ENCODE measurements at regions not wholly inside any gene's neighbourhood (a gene's known extent, or its start where the extent isn't known, plus 50 kb on each side); places are given as distances from the start of the nearest gene placed in this dataset.

- peak overlapping the region; percentile 50 for H3K27ac ChIP-seq (ENCODE audit: low read depth, low read length)
- H3K79me2 ChIP-seq (ENCODE audit: control insufficient read depth, insufficient read depth, low read length, unreplicated experiment) = no peaks in the 10 kb centered on the region
- no peaks in the 10 kb centered on the region for H3K27me3 ChIP-seq (ENCODE audit: insufficient read depth, low read length)
- H3K4me1 ChIP-seq (ENCODE audit: control insufficient read depth, insufficient read depth, low read length, unreplicated experiment) = peaks cover 16% of the 10 kb centered on the region
- H2AFZ ChIP-seq (ENCODE audit: low read length, unreplicated experiment) = peak overlapping the region; percentile 79
- no peak overlapping the region for H3K4me3 ChIP-seq (ENCODE audit: low read depth, low read length)
- H3K36me3 ChIP-seq (ENCODE audit: insufficient read depth, low read length) = no peaks in the 10 kb centered on the region
Measured at GRCh38 chr13:47484548-47484947, 516.5 kb downstream of the SUCLA2 start.

DNA sequence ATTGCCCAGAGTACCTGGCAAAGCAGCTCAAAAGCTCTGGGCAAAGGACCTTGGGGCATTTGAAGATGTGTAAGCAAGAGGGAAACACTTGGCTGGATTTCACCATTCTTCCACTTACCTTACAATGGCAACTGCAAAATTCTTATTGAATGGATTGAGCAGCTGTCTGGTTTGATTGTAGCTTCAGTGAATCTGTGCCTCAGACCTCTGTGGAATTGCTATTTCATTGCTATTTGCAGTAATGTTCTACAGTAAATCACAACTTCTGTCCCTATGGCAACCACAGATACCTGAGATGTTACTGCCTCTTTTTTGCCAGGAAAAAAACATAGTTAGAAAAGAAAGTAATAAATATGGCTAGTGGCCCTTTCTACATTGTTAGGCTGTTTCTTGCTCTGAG, 519.5 kb downstream of the SUCLA2 start:
- H3K27ac ChIP-seq (ENCODE audit: low read depth, low read length) = no peak overlapping the region
- no peaks in the 10 kb centered on the region for H3K79me2 ChIP-seq (ENCODE audit: control insufficient read depth, insufficient read depth, low read length, unreplicated experiment)
- peaks cover 27% of the 10 kb centered on the region for H3K4me1 ChIP-seq (ENCODE audit: control insufficient read depth, insufficient read depth, low read length, unreplicated experiment)
- H3K27me3 ChIP-seq (ENCODE audit: insufficient read depth, low read length) = no peaks in the 10 kb centered on the region
- no peak overlapping the region for H2AFZ ChIP-seq (ENCODE audit: low read length, unreplicated experiment)
- no peaks in the 10 kb centered on the region for H3K36me3 ChIP-seq (ENCODE audit: insufficient read depth, low read length)
- H3K4me3 ChIP-seq (ENCODE audit: low read depth, low read length) = no peak overlapping the region

- Histone ChIP-seq H3K36me3 (ENCODE audit: insufficient read depth, low read length) (no peaks in the 10 kb centered on the region), H3K4me3 (ENCODE audit: low read depth, low read length) (no peak overlapping the region), H3K27me3 (ENCODE audit: insufficient read depth, low read length) (no peaks in the 10 kb centered on the region), H2AFZ (ENCODE audit: low read length, unreplicated experiment) (no peak overlapping the region), H3K4me1 (ENCODE audit: control insufficient read depth, insufficient read depth, low read length, unreplicated experiment) (peaks cover 27% of the 10 kb centered on the region), H3K79me2 (ENCODE audit: control insufficient read depth, insufficient read depth, low read length, unreplicated experiment) (no peaks in the 10 kb centered on the region), H3K27ac (ENCODE audit: low read depth, low read length) (no peak overlapping the region)
Measured at GRCh38 chr13:47480951-47481350, 520.1 kb downstream of the SUCLA2 start.

- no peaks in the 10 kb centered on the region for H3K36me3 ChIP-seq (ENCODE audit: insufficient read depth, low read length)
- H3K79me2 ChIP-seq (ENCODE audit: control insufficient read depth, insufficient read depth, low read length, unreplicated experiment) = no peaks in the 10 kb centered on the region
- H3K4me1 ChIP-seq (ENCODE audit: control insufficient read depth, insufficient read depth, low read length, unreplicated experiment) = peaks cover 26% of the 10 kb centered on the region
- no peak overlapping the region for H3K4me3 ChIP-seq (ENCODE audit: low read depth, low read length)
- no peaks in the 10 kb centered on the region for H3K27me3 ChIP-seq (ENCODE audit: insufficient read depth, low read length)
- peak overlapping the region; percentile 4 for H2AFZ ChIP-seq (ENCODE audit: low read length, unreplicated experiment)
- peak overlapping the region; percentile 74 for H3K27ac ChIP-seq (ENCODE audit: low read depth, low read length)
Measured at GRCh38 chr13:47480121-47480520, 521.0 kb downstream of the SUCLA2 start.

GRCh38 chr13:47478985-47479384, 522.1 kb downstream of the SUCLA2 start:
- no peaks in the 10 kb centered on the region for H3K79me2 ChIP-seq (ENCODE audit: control insufficient read depth, insufficient read depth, low read length, unreplicated experiment)

DNA sequence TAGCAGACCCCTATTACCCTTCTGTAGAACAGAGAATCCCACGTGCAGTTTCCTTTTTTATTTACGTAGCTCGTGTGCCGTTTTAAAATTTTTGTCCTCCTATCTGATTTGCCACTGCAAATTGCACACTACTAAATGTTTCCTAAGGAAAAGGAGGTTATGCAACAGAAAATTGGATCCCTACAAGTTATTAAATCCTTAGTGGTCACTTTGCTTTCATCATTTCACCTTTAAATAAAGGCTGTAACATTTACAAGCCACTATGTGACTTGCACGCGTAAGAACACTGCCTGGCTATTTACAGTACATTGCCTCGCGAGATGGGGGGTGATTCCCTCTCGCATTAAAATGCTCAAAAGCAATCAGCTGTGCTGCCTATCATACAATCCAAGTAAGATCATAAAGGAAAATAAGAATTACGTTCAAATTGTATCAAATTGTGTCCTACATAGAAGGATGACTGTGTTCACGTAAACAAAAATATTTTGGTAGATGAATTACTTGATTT, 525.6 kb downstream of the SUCLA2 start:
- no peak overlapping the region for H2AFZ ChIP-seq (ENCODE audit: low read length, unreplicated experiment)
- H3K36me3 ChIP-seq (ENCODE audit: insufficient read depth, low read length) = no peaks in the 10 kb centered on the region
- no peaks in the 10 kb centered on the region for H3K27me3 ChIP-seq (ENCODE audit: insufficient read depth, low read length)
- no peaks in the 10 kb centered on the region for H3K79me2 ChIP-seq (ENCODE audit: control insufficient read depth, insufficient read depth, low read length, unreplicated experiment)
- H3K27ac ChIP-seq (ENCODE audit: low read depth, low read length) = no peak overlapping the region
- H3K4me1 ChIP-seq (ENCODE audit: control insufficient read depth, insufficient read depth, low read length, unreplicated experiment) = peaks cover 24% of the 10 kb centered on the region
- no peak overlapping the region for H3K4me3 ChIP-seq (ENCODE audit: low read depth, low read length)

More at GRCh38 chr13:47478985-47479384, 522.1 kb downstream of the SUCLA2 start:
- no peak overlapping the region for H3K4me3 ChIP-seq (ENCODE audit: low read depth, low read length)
- H3K4me1 ChIP-seq (ENCODE audit: control insufficient read depth, insufficient read depth, low read length, unreplicated experiment) = peaks cover 23% of the 10 kb centered on the region
- no peak overlapping the region for H2AFZ ChIP-seq (ENCODE audit: low read length, unreplicated experiment)
- peak overlapping the region; percentile 74 for H3K27ac ChIP-seq (ENCODE audit: low read depth, low read length)
- no peaks in the 10 kb centered on the region for H3K36me3 ChIP-seq (ENCODE audit: insufficient read depth, low read length)
- no peaks in the 10 kb centered on the region for H3K27me3 ChIP-seq (ENCODE audit: insufficient read depth, low read length)

GRCh38 chr13:47474839-47475238, 526.2 kb downstream of the SUCLA2 start:
- peaks cover 22% of the 10 kb centered on the region for H3K4me1 ChIP-seq (ENCODE audit: control insufficient read depth, insufficient read depth, low read length, unreplicated experiment)
- H3K4me3 ChIP-seq (ENCODE audit: low read depth, low read length) = no peak overlapping the region
- H3K36me3 ChIP-seq (ENCODE audit: insufficient read depth, low read length) = no peaks in the 10 kb centered on the region
- H3K27ac ChIP-seq (ENCODE audit: low read depth, low read length) = no peak overlapping the region
- no peaks in the 10 kb centered on the region for H3K79me2 ChIP-seq (ENCODE audit: control insufficient read depth, insufficient read depth, low read length, unreplicated experiment)
- H2AFZ ChIP-seq (ENCODE audit: low read length, unreplicated experiment) = no peak overlapping the region
- H3K27me3 ChIP-seq (ENCODE audit: insufficient read depth, low read length) = no peaks in the 10 kb centered on the region

- Histone ChIP-seq H3K27ac (ENCODE audit: low read depth, low read length) (no peak overlapping the region), H3K4me1 (ENCODE audit: control insufficient read depth, insufficient read depth, low read length, unreplicated experiment) (peaks cover 17% of the 10 kb centered on the region), H3K27me3 (ENCODE audit: insufficient read depth, low read length) (no peaks in the 10 kb centered on the region), H3K79me2 (ENCODE audit: control insufficient read depth, insufficient read depth, low read length, unreplicated experiment) (no peaks in the 10 kb centered on the region), H2AFZ (ENCODE audit: low read length, unreplicated experiment) (no peak overlapping the region), H3K36me3 (ENCODE audit: insufficient read depth, low read length) (no peaks in the 10 kb centered on the region), H3K4me3 (ENCODE audit: low read depth, low read length) (no peak overlapping the region)
Measured at GRCh38 chr13:47474326-47474725, 526.7 kb downstream of the SUCLA2 start.

DNA sequence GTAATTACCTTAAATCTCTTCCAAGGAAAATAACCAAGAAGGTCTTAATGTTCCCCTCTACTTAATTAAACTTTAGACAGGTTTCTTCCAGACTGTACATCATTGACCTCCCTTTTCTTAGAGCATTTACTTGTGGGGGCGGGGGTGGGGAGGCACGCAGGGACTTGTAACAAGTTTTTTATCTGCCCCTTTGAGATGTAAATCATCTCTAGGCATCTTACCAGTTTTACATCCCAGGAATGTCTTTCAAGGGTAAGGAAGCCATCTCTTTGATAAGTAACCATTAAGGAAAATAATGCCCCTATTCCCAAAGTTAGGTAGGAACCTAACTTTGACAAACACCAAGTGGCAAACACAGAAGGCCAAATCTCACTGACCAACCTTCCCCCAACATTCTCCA, 528.6 kb downstream of the SUCLA2 start:
- Histone ChIP-seq H2AFZ (ENCODE audit: low read length, unreplicated experiment) (no peak overlapping the region), H3K79me2 (ENCODE audit: control insufficient read depth, insufficient read depth, low read length, unreplicated experiment) (no peaks in the 10 kb centered on the region), H3K27ac (ENCODE audit: low read depth, low read length) (no peak overlapping the region), H3K27me3 (ENCODE audit: insufficient read depth, low read length) (no peaks in the 10 kb centered on the region), H3K4me3 (ENCODE audit: low read depth, low read length) (no peak overlapping the region), H3K4me1 (ENCODE audit: control insufficient read depth, insufficient read depth, low read length, unreplicated experiment) (peaks cover 8% of the 10 kb centered on the region), H3K36me3 (ENCODE audit: insufficient read depth, low read length) (no peaks in the 10 kb centered on the region)

- H3K27ac ChIP-seq (ENCODE audit: low read depth, low read length) = no peak overlapping the region
- H3K4me1 ChIP-seq (ENCODE audit: control insufficient read depth, insufficient read depth, low read length, unreplicated experiment) = peaks cover 11% of the 10 kb centered on the region
- H3K27me3 ChIP-seq (ENCODE audit: insufficient read depth, low read length) = no peaks in the 10 kb centered on the region
- H3K36me3 ChIP-seq (ENCODE audit: insufficient read depth, low read length) = no peaks in the 10 kb centered on the region
- H3K4me3 ChIP-seq (ENCODE audit: low read depth, low read length) = no peak overlapping the region
- no peaks in the 10 kb centered on the region for H3K79me2 ChIP-seq (ENCODE audit: control insufficient read depth, insufficient read depth, low read length, unreplicated experiment)
- H2AFZ ChIP-seq (ENCODE audit: low read length, unreplicated experiment) = no peak overlapping the region
Measured at GRCh38 chr13:47463726-47464125, 537.3 kb downstream of the SUCLA2 start.

DNA sequence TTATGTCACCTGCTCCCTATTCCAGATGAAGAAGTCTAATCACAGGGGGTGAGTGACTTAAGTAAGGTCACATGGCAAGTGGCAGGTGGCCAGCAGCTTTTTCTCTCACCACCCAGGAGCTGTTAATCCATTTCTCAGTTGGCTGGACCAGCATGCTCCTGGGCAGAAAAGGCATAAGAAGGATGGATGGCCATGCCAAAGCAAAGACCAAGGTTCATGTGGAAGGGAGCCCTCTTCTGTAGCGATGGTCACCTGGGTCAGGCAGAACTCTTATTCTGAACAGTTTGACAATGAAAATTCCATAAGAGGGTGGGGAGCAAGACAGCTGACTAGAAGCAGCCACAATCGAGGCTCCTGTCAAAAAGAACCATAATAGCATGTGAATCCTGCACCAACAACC, 538.1 kb downstream of the SUCLA2 start:
- Histone ChIP-seq H3K36me3 (ENCODE audit: insufficient read depth, low read length) (no peaks in the 10 kb centered on the region), H2AFZ (ENCODE audit: low read length, unreplicated experiment) (no peak overlapping the region), H3K4me1 (ENCODE audit: control insufficient read depth, insufficient read depth, low read length, unreplicated experiment) (peaks cover 11% of the 10 kb centered on the region), H3K4me3 (ENCODE audit: low read depth, low read length) (no peak overlapping the region), H3K79me2 (ENCODE audit: control insufficient read depth, insufficient read depth, low read length, unreplicated experiment) (no peaks in the 10 kb centered on the region), H3K27ac (ENCODE audit: low read depth, low read length) (no peak overlapping the region), H3K27me3 (ENCODE audit: insufficient read depth, low read length) (no peaks in the 10 kb centered on the region)

Data from ACC112 (cell line).